HG03175 (cell line): ENCODE measurements at regions not wholly inside any gene's neighbourhood (a gene's known extent, or its start where the extent isn't known, plus 50 kb on each side); places are given as distances from the start of the nearest gene placed in this dataset.

ENCODE experiments used
- ATAC-seq: cut with Tn5 transposase; IDR thresholded peaks from one replicate; pipeline ENCODE4 v1.9.1; 2021; ENCODE audit warnings: mild to moderate bottlenecking, moderate library complexity; ENCODE audit not compliant: unreplicated experiment

- ATAC-seq, result no peak
These were observed 938.4 kb downstream of the BRD1 start for GRCh38 chr22:48889209-48889830.

GRCh38 chr22:48888466-48889208 lies 939.0 kb downstream of the BRD1 start:
- ATAC-seq, result no peak

- no peak for ATAC-seq
These were observed 940.0 kb downstream of the BRD1 start for GRCh38 chr22:48887394-48888332.

GRCh38 chr22:48886604-48887393 lies 940.9 kb downstream of the BRD1 start:
- no peak for ATAC-seq

GRCh38 chr22:48885919-48886305 lies 941.8 kb downstream of the BRD1 start:
- no peak for ATAC-seq

- ATAC-seq, result no peak
These were observed 942.3 kb downstream of the BRD1 start for GRCh38 chr22:48885271-48885918.

GRCh38 chr22:48884786-48885185 lies 942.9 kb downstream of the BRD1 start:
- no peak for ATAC-seq

- no peak for ATAC-seq
These were observed 943.3 kb downstream of the BRD1 start for GRCh38 chr22:48884324-48884723.

- ATAC-seq, result no peak
These were observed 944.3 kb downstream of the BRD1 start for GRCh38 chr22:48883211-48883960.

GRCh38 chr22:48882636-48883200 lies 945.0 kb downstream of the BRD1 start:
- no peak for ATAC-seq

- ATAC-seq, result no peak
These were observed 946.2 kb downstream of the BRD1 start for GRCh38 chr22:48881326-48881980.

GRCh38 chr22:48880749-48881148 lies 946.9 kb downstream of the BRD1 start:
- ATAC-seq, result no peak

- no peak for ATAC-seq
These were observed 950.7 kb downstream of the BRD1 start for GRCh38 chr22:48876951-48877350.

GRCh38 chr22:48874956-48875355 lies 952.7 kb downstream of the BRD1 start:
- no peak for ATAC-seq

GRCh38 chr22:48873191-48873520 lies 954.5 kb downstream of the BRD1 start:
- ATAC-seq, result no peak

GRCh38 chr22:48872271-48873190 lies 955.1 kb downstream of the BRD1 start:
- ATAC-seq, result no peak

- no peak for ATAC-seq
These were observed 956.4 kb downstream of the BRD1 start for GRCh38 chr22:48871176-48871840.
